ENCODE measurements at regions not wholly inside any gene's neighbourhood (a gene's known extent, or its start where the extent isn't known, plus 50 kb on each side); places are given as distances from the start of the nearest gene placed in this dataset.

DNA sequence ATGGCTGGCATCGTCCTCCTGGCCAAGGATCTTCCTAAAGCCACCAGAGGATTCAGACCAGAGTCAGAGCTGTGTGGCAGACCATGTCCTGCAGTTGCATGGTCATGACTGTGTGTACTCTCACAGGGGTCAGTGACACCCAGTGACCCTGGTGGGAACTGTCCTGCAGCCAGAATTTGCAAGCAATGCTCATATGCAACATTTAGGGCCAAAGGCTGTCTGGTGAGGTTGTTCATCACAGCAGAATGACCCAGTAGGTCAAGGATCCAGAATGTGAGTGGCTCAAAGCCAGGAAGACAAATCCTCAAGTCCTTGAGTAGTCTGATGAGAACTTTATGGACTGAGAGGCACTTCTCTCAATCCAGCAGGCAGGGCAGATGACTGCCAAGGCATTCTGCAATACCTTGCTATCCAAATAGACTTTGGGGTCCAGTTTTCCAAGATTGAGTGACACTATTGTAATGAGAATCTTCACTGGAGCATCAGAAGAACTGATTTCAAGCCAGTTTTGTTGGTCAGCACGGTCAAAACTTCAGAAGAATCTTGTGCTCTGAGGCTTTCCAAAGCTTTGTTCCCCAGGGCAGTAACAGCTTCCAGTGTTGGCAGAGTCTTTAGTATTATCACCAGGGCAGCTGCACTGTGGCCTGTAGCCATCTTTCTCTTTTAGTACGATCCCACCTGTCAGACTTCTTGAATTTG is 122.0 kb downstream of the PTCSC3 start:
- Histone ChIP-seq H3K4me1 (peaks cover 0 to 9% (median 0%) of the 10 kb centered on the region in 9 donors), H3K36me3 (no peaks in the 10 kb centered on the region), H3K4me3 (no peak overlapping the region), H3K9me3 (no peaks in the 10 kb centered on the region), H3K27ac (no peak overlapping the region), H3K27me3 (peaks cover 0 to 7% (median 0%) of the 10 kb centered on the region in 7 donors)
- peak in 1 of 2 donors; percentile 26 for DNase-seq
- TF ChIP-seq, protein P1, sequence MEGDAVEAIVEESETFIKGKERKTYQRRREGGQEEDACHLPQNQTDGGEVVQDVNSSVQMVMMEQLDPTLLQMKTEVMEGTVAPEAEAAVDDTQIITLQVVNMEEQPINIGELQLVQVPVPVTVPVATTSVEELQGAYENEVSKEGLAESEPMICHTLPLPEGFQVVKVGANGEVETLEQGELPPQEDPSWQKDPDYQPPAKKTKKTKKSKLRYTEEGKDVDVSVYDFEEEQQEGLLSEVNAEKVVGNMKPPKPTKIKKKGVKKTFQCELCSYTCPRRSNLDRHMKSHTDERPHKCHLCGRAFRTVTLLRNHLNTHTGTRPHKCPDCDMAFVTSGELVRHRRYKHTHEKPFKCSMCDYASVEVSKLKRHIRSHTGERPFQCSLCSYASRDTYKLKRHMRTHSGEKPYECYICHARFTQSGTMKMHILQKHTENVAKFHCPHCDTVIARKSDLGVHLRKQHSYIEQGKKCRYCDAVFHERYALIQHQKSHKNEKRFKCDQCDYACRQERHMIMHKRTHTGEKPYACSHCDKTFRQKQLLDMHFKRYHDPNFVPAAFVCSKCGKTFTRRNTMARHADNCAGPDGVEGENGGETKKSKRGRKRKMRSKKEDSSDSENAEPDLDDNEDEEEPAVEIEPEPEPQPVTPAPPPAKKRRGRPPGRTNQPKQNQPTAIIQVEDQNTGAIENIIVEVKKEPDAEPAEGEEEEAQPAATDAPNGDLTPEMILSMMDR (IDR thresholded peaks at IDR 0.05): no peak
- ATAC-seq: peak in 3 of 8 donors; percentile 12 to 64 (median 48)
- 53 to 60% methylated on average over 3 of the region's 3 CpGs for WGBS, 2 donors
- intact Hi-C loops (cut with DNase I): no loop called here

DNA sequence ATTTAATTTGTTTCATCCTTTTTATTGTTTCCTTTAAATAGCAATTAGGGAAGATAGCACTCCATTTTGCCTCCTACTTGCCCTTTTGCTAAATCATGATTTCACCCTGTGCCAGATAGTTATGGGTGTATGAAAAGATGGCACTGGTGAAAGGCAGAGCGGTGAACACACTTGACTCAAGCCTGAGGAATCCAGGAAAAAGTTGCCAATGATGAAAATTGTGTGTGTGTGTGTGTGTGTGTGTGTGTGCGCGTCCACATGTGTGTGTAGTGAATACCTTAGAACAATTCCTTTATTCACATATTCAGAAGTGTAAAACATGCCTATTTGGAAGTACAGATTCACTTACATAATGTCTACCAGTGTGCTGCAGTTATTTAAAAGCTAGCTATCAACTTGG is 123.8 kb downstream of the PTCSC3 start:
- Histone ChIP-seq H3K4me3 (no peak overlapping the region), H3K36me3 (no peaks in the 10 kb centered on the region), H3K4me1 (peaks cover 0 to 9% (median 0%) of the 10 kb centered on the region in 9 donors), H3K27me3 (no peaks in the 10 kb centered on the region), H3K27ac (no peak overlapping the region), H3K9me3 (no peaks in the 10 kb centered on the region)
- TF ChIP-seq, protein P1 (IDR thresholded peaks at IDR 0.05): no peak
- DNase-seq (no peak), ATAC-seq (no peak)
- intact Hi-C loops (cut with DNase I): no loop called here
- WGBS, 2 donors: 80 to 81% methylated on average over 3 of the region's 3 CpGs

DNA sequence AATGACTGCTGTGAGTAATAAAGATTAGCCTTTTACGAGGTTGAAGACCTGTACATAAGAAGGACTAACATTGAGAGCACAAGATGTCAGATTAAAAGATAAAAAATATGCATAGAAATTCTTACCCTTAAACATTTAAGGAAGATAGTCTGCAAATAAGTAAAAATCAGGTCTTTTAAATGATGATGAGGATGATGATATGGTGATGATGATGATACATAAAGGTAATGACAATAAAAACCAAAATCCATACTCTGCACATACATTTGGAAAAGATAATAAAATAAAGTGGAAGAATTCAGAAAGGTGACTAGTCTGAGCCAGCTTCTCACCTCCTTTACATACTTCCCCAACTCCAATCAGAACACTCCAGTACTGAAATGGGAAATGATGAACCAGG is 124.5 kb downstream of the PTCSC3 start:
- no peak for ATAC-seq
- Histone ChIP-seq H3K27ac (no peak overlapping the region), H3K36me3 (no peaks in the 10 kb centered on the region), H3K9me3 (no peaks in the 10 kb centered on the region), H3K4me3 (no peak overlapping the region), H3K4me1 (peaks cover 0 to 9% (median 0%) of the 10 kb centered on the region in 9 donors), H3K27me3 (no peaks in the 10 kb centered on the region)
- 79 to 86% methylated on average over 1 of the region's 1 CpG for WGBS, 2 donors
- DNase-seq: no peak
- intact Hi-C loops (cut with DNase I): no loop called here
- TF ChIP-seq, protein P1 (IDR thresholded peaks at IDR 0.05): no peak

DNA sequence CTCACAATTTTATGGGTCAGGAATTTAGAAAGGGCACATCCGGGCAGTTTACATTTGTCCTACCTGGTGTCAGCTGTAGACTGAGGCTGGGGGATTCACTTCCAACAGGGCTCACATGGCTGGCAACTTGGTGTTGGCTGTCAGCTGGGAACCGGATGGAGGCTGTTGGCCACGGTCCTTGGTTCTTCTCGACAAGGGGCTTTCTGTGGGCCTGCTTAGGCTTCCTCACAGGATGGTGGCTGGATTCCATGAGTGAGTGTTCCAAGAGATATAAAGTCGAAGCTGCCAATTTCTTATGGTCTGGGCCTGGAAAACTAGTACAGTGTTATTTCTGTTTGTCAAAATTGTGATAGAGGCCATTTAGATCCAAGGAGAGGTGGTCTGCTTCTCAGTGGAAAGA is 127.9 kb downstream of the PTCSC3 start:
- Histone ChIP-seq H3K4me3 (no peak overlapping the region), H3K9me3 (no peaks in the 10 kb centered on the region), H3K4me1 (no peaks in the 10 kb centered on the region), H3K27me3 (no peaks in the 10 kb centered on the region), H3K27ac (no peak overlapping the region), H3K36me3 (no peaks in the 10 kb centered on the region)
- peak in 2 of 8 donors; percentile 30 to 76 for ATAC-seq
- TF ChIP-seq, protein P1 (IDR thresholded peaks at IDR 0.05): no peak
- intact Hi-C loops (cut with DNase I): no loop called here
- 54 to 70% methylated on average over 5 of the region's 5 CpGs for whole genome bisulfite sequencing, 2 donors
- peak in 1 of 2 donors; percentile 17 for DNase-seq
